ENCODE measurements at regions not wholly inside any gene's neighbourhood (a gene's known extent, or its start where the extent isn't known, plus 50 kb on each side); places are given as distances from the start of the nearest gene placed in this dataset.
"Not testable (repeated sequence)": the region's sequence is repeated elsewhere in the genome, so short reads cannot be mapped to it uniquely, and the experiment has no call there.

DNA sequence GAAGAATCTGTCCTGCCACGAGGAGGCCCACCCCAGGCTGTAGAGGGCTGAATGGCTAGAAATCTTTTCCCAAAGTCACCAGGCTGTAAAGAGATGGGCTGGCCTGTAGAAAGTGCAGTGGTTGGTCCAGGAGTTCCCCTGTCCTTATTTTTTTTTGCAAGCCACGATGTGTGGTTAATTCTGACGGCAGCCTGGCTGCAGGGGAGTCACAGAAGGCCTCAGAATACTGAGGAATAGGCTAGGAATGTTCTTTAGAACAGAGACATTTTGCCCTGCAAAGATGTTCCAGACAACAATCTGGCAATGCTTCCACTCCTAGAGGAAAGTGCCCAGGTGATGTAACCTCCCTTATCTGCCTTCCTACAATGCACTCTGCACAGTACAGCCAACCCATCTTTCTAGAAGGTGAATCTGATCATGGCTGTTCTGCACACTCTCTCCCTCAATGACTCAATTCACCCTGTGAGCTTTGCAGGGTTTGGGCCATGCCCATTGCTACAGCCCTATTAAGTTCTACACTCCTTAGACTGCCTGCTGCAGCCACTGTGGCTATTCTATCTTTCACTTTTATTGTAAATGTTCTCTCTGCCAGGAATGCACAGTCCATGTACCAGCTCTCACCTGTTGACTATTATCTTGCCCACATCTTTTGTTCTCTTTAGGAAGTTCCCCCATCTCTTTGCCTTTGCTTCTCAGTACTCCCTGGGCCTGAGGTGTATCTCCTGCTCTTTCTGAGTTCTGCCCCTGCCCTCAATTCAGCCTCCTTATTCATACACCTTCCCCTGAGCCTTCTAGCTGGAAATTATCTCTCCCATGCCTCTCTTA, 377.8 kb upstream of the CLINT1 start:
- ATAC-seq, result no peak

DNA sequence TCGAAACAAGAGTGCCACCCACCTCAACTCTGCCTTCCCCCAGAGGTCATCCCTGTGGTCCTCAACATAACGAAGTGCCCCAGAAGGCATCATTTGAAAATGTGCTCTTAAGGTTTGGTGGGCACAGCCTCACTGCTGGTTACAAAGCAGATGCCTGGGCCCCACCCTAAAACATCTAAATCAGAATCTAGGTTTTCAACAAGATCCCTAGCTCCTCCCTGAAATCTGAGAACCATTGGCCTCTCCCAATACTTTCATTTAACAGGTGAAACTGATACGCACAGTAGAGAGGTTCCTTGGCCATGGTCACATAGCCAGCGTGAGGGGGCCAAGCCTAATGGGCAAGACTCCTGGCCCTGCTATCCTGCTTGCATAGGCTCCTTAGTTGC, 376.2 kb upstream of the CLINT1 start:
- no peak for ATAC-seq

DNA sequence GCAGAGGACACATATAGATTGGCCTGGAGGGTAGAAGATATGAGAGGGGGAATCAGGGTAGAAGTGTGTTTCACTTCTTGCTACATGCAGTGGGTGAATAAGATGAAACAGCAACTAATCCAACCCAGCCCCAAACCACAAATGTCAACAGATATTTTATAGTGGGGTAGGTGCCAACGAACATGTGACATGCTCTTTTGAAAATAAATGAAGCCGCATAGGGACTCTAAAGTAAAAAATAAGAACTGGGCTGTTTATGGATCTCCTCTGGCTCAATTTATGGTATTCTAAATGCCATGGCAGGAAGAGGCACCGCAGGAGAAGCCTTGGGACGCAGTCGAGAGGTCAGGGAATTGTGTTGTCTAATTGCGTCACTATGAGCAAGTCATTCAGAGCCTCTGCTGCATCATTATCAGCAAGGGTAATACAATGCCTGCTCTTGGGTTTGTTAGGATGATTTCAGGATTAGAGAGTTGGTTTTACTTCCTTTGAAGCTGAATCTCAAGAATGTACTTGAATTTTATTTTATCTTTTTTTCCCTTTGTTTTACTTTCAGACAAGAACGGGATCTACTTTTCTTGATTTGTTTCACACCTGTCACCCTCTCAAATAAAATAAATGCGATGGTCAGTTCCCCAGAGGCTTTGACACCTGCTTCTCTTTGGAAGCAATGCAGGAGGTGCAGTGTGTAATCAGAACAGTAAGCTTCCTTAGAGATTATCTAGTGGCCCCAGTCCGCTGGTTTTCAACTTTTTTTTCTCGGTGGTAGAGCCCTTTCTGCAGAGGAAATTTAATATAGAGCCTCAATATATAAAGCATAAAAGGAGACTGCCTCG, 375.6 kb upstream of the CLINT1 start:
- no peak for ATAC-seq

DNA sequence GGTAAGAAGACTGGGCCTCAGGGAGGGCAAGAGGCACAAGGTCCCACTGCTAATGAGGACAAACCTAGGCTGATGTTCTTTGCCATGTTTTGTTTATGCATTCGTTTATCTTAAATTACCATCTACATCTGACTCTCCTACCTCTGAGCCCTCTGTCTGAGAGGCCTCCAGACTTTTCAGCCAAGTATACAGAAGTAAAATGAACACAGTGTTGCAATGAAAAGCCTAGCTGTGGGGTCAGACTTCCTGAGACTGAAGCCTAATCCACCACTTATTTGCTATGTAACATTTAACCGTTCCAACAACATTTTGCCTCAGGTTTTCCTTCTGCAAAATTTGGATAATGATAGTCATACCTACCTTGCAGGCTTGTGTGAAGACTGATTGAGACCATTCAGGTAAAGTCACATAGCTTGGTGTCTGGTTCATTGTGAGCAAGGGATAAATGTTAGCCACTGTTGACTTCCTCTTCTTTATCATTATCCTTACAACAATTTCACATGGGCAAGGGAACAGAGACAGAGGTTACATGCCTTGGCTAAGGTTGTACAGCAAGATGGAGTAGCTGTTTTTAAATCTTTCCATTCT, 374.9 kb upstream of the CLINT1 start:
- no peak for ATAC-seq

DNA sequence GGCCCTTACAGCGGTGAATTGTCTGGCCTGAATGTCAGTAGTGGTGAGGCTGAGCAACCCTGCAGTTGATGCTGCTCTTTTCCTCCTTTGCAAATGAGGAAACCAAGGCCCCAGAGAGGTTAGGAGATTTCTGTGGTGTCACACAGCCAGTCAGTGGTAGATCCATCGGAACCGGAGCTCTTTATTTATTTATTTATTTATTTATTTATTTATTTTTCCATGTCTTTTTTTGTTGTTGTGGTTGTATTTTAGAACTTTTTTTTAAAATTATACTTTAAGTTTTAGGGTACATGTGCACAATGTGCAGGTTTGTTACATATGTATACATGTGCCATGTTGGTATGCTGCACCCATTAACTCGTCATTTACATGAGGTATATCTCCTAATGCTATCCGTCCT, 368.4 kb upstream of the CLINT1 start:
- ATAC-seq, result not testable (repeated sequence)

DNA sequence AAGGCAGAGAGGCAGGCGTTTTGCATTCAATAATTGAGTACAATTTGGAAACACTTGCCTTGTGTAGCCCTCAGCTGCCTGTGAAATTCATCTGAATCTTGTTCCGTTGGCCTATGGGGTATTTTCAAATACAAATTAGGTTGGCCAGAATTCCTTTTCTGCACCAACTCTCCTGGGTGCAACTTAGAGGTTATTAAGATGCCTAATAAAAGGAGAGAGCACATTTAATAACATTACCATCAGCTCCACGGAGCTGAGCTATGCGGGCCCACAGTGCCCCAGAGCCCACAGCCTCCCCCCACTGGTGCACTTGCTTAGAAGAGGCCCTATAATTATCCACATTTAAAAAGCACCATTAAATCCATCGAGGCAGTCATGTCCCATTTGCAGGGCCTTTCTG, 367.6 kb upstream of the CLINT1 start:
- ATAC-seq, result no peak

DNA sequence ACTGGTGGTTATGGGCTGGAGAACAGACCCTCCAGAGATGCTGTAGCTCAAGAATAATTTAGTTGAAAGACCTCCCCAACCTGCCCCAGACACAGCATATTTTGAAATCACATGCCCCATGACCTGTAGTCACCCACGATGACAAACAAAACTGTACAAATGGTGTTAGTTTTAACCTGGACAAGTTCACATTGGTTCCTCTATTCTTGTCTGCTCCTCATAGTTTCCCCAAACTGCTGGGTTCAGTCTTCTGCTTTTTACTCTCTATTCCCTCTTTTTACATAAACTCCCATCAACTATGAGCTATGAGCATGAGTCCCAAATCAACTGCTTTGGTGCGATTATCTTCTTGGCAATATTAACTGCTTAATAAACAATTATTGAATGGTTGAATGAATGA, 365.3 kb upstream of the CLINT1 start:
- ATAC-seq, result no peak

DNA sequence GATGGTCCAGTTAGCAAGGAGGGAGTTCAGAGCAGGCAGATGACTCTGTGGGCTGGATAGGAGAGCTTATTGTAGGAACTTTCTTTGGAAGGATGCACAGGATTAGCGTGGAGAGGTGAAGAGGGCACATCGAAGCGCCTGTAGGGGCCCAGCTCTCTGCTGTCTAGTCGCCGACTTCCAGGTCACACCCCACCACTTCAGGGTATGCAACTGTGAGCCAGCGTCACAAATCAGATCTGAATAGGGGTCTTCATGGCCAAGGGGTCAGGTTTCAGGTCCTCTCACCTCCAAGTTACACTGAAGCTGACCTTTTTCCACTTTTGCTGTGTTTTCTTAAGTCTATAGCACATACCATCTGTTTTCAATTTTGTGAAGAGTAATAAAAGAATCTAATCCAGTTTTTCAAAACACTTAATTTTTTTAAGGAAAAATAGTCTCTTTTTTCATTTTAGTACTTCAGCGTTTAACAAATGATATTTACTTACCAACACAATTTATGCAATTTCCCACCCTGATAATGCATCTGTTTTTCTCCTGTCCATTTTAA, 364.2 kb upstream of the CLINT1 start:
- ATAC-seq, result no peak

DNA sequence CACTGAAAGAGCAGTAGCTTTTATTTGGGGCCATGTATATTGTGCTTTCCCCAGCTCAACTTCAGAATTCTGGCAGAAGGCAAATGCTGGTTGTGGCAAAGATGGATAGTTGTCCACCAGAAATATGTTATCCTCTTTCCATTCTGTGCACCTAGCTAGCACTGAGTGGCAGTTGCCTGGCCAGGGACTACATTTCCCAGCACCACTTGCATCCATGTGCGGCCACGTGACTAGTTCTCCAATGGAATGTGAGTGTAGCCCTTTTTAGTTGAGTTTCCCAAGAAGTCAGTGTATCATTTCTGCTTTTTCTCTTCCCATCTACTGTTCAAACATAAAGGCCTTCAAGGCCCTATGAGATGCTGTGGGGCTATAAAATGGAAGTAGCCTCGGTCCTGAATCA, 354.0 kb upstream of the CLINT1 start:
- no peak for ATAC-seq

DNA sequence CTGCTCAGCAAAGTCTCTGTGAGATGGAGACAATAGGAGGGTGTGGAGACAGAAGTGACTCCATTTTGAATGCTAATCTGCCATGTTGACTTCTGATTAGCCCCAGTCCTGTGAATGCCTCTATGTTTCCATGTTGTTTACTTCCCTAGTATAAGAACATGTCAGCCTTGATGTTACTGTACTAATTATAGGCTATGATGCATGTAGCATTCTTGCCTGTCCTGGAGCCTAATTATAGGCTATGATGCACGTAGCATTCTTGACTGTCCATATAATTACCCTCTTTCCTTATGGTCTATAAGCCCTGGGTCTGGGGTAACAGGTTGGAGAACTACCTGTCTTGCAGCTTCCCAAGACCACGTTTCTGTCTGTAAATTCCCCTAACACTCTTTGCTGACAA, 353.3 kb upstream of the CLINT1 start:
- no peak for ATAC-seq

DNA sequence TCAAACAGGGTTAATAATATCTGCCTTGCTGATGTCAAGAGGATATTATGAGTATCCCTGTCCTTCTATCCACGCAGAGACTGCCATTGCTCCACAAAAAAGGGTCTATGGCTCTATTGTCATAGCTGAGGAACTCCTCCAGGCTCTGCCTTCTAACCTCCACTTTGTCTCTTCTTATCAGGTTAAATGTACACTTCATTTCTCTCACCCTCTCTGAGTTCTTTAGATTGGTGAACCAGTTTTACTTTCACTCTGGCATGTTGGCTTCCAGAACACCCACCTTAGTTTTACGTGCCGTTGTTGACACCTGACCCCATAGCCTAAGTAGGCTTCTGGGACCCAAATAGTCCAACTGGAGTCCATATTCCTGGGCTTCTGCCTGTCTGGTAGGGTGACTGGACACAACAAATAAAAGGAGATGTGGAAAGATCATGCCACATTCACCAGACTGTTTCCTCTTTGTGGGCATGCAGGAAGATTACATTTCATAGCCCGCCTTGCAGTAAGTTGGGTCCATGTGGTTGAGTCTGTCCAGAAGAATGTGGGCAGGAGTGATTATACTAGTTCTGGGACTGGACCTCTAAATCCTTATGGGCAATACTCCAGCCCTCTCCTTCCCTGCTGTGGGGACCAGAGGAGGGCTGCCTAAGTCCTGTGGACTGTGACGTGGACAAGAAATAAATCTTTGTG, 350.4 kb upstream of the CLINT1 start:
- ATAC-seq, result no peak

DNA sequence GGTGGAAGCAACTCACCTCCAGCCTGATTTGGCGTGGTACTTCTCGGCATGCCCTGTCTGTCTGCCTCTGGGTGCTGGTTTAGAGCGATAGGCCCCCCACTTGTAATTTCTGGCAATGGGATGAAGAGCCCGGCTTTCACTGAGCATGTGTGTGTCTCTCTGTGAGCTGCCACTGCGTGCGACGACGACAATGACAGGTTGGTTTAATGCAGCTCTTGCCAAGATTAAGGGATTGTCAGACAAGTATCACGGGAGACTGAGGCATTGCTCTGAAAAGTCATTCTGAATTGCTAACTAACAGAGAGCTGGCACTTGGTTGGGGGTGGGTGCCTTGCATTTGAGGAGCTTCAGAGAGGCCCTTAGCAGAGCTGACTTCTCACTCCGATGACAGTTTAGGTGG, 348.8 kb upstream of the CLINT1 start:
- ATAC-seq, result no peak

DNA sequence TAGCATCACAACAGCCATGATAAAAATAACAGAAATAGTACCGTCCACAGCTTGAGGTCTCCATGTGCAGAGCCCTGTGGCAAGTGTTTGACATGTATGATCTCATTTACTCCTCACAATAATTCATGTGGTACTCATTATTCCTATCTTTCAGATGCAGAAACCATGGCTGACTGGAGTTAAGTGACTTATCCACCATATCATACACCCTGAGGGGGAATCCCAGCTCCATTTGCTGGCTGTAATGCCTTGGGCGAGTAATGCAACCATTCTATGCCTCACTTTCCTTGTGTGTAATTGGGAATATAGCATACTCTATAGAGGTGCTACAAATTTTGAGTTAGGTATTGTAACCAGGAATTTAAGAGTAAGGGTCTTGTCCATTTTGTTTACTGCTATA, 347.0 kb upstream of the CLINT1 start:
- no peak for ATAC-seq

DNA sequence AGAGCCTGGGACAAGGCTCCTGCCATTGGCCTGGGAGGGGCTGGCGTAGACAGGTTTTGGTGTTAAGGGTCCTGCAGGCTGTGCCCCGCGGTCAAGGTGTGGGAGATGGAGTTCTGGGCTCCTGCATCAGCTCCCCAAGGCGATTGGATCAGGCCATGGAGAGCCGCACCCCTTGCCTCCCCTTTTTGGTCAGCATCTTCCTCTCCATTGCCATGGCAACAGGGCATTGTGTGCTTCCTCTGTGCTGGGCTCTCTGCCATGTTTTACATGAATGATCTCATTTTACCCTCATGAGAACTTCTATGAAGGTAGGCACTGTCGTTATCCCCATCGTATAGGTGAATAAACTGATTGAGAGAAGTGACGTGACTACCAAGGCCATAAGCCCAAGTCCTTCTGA, 344.3 kb upstream of the CLINT1 start:
- ATAC-seq, result no peak

DNA sequence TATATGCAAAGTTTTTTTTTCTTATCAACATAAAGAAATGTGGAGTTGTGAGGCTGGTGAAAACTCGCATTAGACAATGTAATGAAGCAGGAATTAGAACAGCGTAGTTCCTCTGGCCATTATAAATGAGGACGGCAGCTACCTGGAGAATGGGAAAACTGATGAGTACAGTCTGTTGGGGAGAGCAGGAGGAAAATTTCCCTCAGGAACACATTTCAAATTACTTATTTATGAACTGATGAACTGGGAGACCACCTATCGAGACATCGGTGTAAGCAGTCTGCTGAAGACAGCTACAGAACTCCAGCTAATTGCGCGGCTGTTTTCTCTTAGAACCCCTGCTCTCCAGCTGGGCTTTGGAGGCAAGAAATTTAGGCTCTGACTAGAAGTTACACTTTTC, 343.9 kb upstream of the CLINT1 start:
- ATAC-seq, result no peak

DNA sequence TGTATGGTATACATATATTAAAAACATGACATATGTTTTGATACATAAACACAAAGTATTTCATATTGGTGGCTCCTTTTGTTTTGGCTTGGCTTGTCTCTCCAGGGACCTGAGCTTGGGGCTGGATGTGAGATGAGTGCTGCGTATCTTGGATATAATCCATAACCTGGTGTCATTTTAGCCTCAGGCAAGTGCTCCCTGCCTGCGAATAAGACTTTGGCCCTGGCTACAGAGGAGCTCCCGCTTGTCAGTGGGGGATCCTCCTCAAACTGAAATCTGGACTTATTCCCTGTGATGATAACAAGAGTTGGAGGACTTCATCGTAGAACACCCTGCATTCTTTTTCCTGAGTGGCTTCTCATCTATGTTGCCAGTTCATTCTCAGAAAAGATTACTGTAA, 341.7 kb upstream of the CLINT1 start:
- no peak for ATAC-seq

DNA sequence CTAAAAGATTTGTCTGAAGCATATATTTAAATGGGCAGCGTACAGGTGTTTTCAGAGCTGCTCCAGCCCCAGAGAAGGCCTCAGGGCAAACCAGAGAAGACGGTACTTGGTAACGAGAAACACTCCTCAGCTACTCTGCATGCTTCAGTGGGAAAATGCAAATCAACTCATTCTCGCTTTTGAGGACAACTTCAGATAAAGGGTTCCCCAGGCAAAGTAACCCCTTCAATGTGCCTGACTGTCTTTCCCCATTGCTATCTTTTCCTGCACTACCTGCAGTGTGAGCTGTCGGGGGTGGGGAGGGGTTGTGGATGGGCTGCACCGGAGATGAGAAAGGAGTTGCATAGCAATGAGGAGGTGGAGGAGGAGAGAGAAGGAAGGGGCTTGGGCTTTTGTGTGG, 339.7 kb upstream of the CLINT1 start:
- no peak for ATAC-seq

DNA sequence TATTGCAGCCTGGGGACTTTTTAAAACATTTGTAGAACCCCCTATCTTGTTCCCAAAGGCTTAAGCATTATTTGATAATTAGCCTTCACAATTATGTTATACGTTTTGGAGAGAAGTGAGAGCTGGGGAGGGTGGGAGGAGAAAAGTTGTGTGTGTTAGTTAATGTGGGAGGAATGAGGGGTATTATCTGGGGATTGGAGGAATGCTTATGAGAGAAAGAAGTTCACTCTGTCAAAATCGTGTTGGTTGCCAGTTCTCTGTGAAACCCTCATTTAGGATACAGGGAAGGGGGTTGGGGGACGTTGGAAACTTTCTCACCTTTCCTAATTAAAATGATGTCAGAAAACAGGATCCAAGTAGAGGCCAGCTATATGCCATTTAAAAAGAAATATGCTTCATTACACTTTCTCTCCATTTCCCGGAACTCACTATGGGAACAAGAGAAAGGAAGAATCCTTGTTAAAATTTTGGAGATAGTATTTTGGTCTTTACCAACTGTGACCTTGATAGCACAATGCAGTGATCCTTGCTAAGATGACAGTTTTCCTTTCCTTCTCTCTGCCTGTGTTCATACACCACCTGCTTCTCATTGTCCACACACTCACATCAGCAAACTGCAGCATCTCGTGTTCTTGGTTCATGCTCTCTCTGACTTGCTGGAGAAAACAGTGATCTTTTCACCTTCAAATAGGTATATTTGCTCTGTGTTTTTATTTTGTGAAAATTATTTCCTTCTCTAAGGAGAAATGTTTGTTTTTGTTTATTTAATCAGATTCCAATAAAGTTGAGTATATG, 336.7 kb upstream of the CLINT1 start:
- no peak for ATAC-seq

DNA sequence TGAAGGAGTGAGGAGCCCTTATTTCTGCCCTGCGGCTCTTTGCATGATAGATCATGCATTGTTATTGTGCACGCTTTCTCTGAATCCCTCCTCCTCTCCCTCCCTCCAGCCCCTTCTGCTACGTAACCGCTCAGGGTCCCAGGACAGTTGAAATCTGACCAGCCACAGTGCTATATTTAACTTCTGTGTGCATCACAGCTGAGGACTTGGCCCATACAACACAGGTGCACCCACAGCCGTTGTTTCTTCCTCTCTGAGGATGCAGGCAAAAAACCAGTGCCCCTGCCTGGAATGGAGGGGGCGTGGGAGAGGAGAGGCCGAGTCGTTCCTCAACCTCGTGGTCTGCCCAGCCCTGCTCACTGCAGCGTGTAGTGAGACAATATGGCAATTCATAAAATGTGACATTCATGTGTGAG, 335.6 kb upstream of the CLINT1 start:
- ATAC-seq, result no peak

DNA sequence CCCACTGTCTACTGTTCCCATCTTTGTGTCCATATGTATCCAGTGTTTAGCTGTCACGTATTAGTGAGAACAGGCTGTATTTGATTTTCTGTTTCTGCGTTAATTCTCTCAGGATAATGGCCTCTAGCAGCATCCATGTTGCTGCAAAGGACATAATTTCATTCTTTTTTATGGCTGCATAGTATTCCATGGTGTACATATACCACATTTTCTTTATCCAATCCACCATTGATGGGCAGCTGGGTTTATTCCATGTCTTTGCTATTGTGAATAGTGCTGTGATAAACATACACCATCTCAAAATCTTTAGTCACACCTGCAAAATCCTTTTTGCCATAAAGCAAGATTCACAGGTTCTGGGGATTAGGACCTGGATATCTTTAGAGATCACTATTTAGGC, 334.4 kb upstream of the CLINT1 start:
- ATAC-seq, result not testable (repeated sequence)

DNA sequence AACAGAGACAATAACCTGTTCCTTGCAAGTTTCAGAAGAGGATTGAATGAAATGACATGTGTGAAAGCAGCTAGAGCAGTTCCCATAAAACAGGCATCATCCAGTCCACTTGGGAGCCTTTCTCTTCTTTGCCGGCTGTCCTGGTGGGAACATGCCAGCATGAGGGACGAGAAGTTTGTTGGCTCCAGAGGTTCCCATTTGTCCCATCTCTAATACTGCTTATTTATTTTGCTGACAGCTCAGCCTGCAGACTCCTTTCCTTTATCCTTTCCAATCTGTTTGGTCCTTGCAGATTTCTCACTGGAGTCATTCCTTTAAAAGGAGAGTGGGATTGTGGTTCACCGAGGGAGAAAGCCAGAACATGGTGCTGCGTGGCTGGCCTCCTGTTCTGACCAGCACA, 321.5 kb upstream of the CLINT1 start:
- ATAC-seq, result no peak

DNA sequence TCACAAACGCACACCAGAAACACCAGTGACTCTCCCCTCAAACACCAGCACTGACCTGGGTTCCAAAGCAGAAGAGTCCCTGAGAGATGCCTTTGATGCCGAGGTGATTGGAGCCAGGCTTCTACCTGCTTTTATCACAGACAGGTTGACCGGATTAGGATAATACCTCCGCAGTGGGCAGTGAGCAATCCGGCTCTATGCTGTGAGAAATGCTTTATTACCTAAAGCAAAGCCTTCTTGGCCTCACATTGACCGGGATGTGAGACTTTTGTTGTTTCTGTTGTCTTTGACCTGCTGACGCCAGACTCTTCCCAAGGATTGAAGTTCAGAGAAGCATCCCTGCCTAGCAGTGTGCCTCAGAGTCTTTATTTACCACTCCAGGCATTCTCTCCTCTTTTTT, 320.3 kb upstream of the CLINT1 start:
- no peak for ATAC-seq

Measured in activated CD4-positive, CD25-positive, alpha-beta regulatory T cell treated with anti-CD3 and anti-CD28 coated beads, Interleukin-2, amount 50 U/mL, for 24 hours (primary cell).